ENCODE measurements at regions not wholly inside any gene's neighbourhood (a gene's known extent, or its start where the extent isn't known, plus 50 kb on each side); places are given as distances from the start of the nearest gene placed in this dataset.

DNA sequence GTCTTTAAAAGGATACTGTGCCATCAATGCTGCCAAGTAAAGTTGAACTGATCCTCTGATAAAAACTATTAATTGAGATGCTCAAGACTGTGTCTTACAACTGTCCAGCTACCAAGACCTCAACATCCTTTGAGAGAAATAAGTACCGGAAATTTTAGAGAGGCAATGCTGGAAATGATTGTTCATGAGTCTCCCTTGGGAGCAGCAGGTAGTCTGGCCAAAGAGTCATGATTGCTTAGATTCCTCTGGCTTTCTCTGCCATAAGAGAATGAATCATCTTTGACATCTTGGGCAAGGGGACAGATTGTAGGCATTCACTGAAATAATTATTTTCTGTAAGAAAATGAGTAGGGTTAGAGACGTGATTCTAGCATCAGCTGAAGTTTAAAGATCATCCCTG, 466.6 kb upstream of the DAB2 start:
- peak; percentile 43 to 94 for DNase-seq (ENCODE audit: low read depth in 2 of 2)
- TF ChIP-seq, protein P1, sequence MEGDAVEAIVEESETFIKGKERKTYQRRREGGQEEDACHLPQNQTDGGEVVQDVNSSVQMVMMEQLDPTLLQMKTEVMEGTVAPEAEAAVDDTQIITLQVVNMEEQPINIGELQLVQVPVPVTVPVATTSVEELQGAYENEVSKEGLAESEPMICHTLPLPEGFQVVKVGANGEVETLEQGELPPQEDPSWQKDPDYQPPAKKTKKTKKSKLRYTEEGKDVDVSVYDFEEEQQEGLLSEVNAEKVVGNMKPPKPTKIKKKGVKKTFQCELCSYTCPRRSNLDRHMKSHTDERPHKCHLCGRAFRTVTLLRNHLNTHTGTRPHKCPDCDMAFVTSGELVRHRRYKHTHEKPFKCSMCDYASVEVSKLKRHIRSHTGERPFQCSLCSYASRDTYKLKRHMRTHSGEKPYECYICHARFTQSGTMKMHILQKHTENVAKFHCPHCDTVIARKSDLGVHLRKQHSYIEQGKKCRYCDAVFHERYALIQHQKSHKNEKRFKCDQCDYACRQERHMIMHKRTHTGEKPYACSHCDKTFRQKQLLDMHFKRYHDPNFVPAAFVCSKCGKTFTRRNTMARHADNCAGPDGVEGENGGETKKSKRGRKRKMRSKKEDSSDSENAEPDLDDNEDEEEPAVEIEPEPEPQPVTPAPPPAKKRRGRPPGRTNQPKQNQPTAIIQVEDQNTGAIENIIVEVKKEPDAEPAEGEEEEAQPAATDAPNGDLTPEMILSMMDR (IDR thresholded peaks at IDR 0.05; ENCODE audit: low read depth, low read length) = no peak
- H3K4me3 ChIP-seq (replicated peaks in 1 of 2; ENCODE audit: low read depth in 2 of 2, low read length in 2 of 2) = no peak overlapping the region

GRCh38 chr5:39880985-39881384, 456.2 kb upstream of the DAB2 start:
- TF ChIP-seq, protein P1 (IDR thresholded peaks at IDR 0.05; ENCODE audit: low read depth, low read length) = no peak
- DNase-seq (ENCODE audit: low read depth in 2 of 2) = no peak
- H3K4me3 ChIP-seq (replicated peaks in 1 of 2; ENCODE audit: low read depth in 2 of 2, low read length in 2 of 2) = no peak overlapping the region

DNA sequence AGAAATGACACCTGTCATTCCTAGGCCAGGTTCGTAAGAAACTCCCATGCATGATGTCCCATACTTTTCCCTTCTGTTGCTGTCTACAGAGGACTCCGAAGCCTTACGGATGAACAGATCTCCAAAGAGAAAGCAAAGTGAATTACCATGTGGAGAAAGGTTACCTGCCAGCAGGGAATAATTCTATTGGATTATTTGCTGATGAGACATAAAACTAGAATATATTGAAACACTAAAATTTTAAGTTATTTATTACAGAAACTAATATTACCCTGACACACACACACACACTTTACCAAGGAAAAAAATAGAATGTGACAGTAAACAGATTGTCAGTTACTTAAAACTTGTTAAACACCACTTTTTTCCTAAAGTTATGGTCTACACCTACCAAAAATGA, 452.7 kb upstream of the DAB2 start:
- H3K4me3 ChIP-seq (replicated peaks in 1 of 2; ENCODE audit: low read depth in 2 of 2, low read length in 2 of 2) = no peak overlapping the region
- DNase-seq (ENCODE audit: low read depth in 2 of 2) = no peak
- TF ChIP-seq, protein P1 (IDR thresholded peaks at IDR 0.05; ENCODE audit: low read depth, low read length) = no peak

DNA sequence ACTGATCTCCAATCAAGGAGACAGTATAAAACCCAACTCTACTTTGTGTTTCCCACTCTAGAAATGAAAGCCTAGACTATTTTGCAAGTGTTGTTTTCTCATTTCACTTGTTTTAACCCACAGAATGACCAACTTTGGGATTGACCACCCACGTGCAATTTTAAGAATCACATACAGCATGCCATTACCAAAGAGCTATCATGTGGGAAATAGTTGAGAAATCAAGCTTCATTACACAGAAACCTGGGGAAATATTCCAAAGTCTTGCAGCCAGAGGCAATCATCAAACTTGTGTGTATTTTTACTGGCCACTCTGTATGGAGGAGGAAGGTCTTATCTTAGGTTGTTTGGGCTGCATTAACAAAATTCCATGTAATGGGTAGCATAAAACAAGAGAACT, 451.4 kb upstream of the DAB2 start:
- H3K4me3 ChIP-seq (replicated peaks in 1 of 2; ENCODE audit: low read depth in 2 of 2, low read length in 2 of 2) = no peak overlapping the region
- no peak for DNase-seq (ENCODE audit: low read depth in 2 of 2)
- TF ChIP-seq, protein P1 (IDR thresholded peaks at IDR 0.05; ENCODE audit: low read depth, low read length) = no peak

- TF ChIP-seq, protein P1 (IDR thresholded peaks at IDR 0.05; ENCODE audit: low read depth, low read length) = no peak
- no peak for DNase-seq (ENCODE audit: low read depth in 2 of 2)
- no peak overlapping the region for H3K4me3 ChIP-seq (replicated peaks in 1 of 2; ENCODE audit: low read depth in 2 of 2, low read length in 2 of 2)
Observed at GRCh38 chr5:39870137-39870536, 445.4 kb upstream of the DAB2 start.

GRCh38 chr5:39869396-39869795, 444.6 kb upstream of the DAB2 start:
- no peak for DNase-seq (ENCODE audit: low read depth in 2 of 2)
- no peak overlapping the region for H3K4me3 ChIP-seq (replicated peaks in 1 of 2; ENCODE audit: low read depth in 2 of 2, low read length in 2 of 2)
- TF ChIP-seq, protein P1 (IDR thresholded peaks at IDR 0.05; ENCODE audit: low read depth, low read length) = no peak

- H3K4me3 ChIP-seq (replicated peaks in 1 of 2; ENCODE audit: low read depth in 2 of 2, low read length in 2 of 2) = no peak overlapping the region
- TF ChIP-seq, protein P1 (IDR thresholded peaks at IDR 0.05; ENCODE audit: low read depth, low read length) = no peak
- DNase-seq (ENCODE audit: low read depth in 2 of 2) = no peak
Observed at GRCh38 chr5:39867923-39868322, 443.1 kb upstream of the DAB2 start.
